GM19372 (cell line): ENCODE measurements at regions not wholly inside any gene's neighbourhood (a gene's known extent, or its start where the extent isn't known, plus 50 kb on each side); places are given as distances from the start of the nearest gene placed in this dataset.

Experiments used
- ATAC-seq: cut with Tn5 transposase; IDR thresholded peaks from one replicate; pipeline ENCODE4 v1.9.1; 2021; ENCODE audit warnings: mild to moderate bottlenecking, low read depth, moderate library complexity; ENCODE audit not compliant: unreplicated experiment

- no peak for ATAC-seq
Measured at GRCh38 chr5:2128686-2129355, 246.1 kb upstream of the IRX4 start.

GRCh38 chr5:2126512-2126911 lies 243.8 kb upstream of the IRX4 start:
- ATAC-seq: no peak

DNA sequence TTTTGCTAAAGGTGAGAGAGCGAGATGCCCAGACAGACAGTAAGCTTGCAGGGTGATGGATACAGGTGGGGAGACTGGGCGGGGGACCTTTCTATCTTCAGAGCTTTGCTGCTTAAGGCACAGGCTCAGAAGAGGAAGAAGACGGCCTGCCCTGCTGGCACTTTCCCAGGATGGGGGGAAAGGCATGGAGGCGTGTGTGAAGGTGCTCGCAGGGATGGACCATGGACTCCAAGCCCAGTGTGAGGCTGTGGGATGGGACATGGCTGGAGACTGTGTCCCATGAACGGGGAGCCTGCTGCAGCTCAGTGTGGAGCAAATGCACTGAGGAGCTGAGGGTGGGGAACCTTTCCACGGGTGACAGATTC lies 243.2 kb upstream of the IRX4 start:
- ATAC-seq: no peak

- no peak for ATAC-seq
Measured at GRCh38 chr5:2125171-2125900, 242.6 kb upstream of the IRX4 start.

DNA sequence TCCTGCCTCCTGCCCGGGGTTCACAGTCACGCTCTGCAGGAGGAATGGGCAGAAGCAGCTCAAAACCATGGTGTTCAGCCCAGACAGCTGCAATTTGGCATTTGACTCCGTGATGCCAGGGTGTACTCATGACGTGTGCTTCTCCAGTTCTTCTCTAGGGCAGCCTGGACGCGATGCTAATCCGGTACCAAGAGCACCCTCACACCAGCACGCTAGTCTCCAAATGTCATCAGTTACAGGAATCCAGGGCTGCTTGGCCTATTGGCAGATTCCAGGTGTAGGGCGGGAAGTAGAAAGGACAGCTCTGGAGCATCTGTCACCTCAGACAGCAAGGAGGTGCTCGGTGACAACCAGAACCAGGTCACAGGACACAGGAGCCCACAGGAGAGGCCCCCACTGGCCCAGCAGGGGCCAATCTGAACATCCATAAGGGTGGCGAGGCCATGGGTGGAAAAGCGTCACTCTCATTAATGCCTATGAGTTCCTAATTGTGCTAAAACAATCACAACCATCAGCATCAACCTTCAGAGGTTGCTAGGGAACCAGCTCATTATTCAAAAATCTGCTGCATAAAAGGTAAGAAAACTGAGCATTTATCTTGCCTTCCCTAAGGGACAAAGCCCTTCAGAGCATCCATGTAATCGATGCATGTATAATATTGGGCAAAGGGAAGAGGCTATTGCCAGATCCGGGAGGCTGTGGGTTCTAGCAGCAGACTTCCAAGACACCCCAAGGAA lies 241.9 kb upstream of the IRX4 start:
- ATAC-seq: no peak

DNA sequence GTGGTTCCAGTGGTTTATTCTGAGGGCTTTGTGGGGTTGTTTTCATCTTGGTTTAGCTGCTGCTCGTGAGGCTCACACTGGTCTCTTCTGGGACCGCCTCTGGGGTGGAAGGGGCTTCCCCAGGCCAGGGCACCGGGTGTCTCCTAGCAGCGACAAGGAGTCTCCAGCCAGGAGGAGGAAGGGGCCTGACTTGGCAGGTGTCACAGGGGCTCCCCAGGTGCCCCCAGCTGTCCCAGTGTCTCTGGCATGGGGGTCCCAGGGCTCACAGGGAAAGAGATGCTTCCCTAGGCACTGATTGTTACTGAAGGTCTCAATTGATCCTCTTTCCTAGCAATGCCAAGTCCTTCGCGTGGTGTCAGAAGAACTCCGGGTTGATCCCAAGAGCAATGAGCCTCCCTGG lies 241.1 kb upstream of the IRX4 start:
- no peak for ATAC-seq

- ATAC-seq: no peak
Measured at GRCh38 chr5:2120361-2120760, 237.6 kb upstream of the IRX4 start.

GRCh38 chr5:2119573-2119972 lies 236.8 kb upstream of the IRX4 start:
- ATAC-seq: no peak

- ATAC-seq: no peak
Measured at GRCh38 chr5:2113348-2114131, 230.8 kb upstream of the IRX4 start.

GRCh38 chr5:2112173-2113025 lies 229.7 kb upstream of the IRX4 start:
- ATAC-seq: no peak

DNA sequence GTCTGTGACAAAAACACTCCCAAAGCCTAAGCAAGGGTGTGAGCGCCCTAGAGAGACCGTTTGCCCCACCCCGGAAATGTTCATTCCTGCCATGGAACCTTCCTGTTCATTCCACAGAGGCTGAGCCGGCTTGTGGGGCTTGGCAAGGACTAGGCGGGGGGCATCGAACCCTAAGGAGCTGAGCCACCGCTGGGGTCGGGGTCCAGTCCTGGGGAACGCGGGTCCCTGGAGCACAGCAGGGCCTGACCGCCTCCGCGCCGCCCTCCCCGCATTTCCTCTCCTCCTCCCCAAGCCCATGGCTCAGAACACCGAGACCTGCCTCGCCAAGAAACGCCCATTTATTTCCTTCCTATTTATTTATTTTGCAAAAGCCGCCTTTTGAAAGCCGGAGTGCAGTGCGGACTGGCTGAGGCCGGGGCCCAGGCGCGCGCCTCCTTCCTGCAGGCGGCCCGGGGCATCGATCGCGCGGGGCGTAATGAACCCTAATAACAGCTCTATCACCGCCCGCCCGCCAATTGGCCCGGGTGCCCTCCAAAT lies 228.9 kb upstream of the IRX4 start:
- no peak for ATAC-seq

- ATAC-seq: no peak
Measured at GRCh38 chr5:2110934-2111462, 228.3 kb upstream of the IRX4 start.

DNA sequence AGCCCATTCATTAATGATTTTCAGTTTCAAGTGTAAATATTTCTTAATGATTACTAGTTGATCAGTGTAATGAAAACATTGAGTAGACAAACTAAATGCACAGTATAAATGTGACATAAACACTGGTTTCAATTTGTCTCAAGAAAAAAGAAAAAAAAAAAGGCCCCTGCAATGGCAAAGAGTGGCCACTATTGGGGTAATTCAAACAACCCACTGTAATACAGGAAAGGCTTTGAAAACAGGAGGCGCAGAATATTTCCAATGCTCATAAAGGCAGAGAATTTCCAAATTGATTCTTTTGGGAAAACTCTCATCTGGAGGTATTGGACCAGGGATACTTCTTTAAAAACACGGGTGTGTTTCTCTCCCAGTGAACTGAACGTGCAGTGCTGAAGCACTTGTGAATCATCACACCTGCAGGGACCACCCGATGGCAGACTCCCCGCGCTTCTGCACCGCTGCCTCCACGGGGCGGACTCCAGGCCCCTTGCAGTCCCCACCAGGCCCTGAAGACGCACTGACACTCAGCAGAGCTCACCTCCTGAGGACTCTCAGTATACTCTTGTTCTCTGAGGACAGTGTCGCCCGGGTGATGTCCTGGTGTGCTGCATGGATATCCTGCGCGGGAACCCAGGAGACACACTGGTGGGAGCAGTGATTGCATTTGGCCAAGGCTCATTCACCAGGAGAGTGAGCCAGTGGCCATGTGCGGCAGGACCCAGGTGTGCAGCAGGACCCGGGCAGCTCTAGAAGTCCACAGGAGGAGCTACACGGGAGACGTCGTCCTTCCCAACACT lies 227.6 kb upstream of the IRX4 start:
- no peak for ATAC-seq

DNA sequence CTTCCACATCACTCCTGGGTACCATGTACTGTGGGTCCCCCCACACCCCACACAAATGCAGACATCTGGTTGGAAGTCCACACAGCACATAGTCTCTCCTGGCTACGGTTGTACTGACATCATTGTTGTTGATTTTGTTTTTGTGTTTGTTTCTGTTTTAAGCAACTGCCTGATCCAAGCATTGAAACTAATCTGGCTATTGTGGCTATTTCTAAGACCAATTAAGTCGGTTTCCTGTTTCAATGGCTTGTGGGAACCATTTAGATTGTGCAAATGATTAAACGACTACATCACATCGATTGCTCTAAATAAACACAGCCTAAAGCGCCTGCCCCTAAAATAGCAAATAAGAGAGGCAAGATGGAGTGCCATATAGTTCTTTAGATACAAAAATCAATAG lies 226.8 kb upstream of the IRX4 start:
- ATAC-seq: no peak

DNA sequence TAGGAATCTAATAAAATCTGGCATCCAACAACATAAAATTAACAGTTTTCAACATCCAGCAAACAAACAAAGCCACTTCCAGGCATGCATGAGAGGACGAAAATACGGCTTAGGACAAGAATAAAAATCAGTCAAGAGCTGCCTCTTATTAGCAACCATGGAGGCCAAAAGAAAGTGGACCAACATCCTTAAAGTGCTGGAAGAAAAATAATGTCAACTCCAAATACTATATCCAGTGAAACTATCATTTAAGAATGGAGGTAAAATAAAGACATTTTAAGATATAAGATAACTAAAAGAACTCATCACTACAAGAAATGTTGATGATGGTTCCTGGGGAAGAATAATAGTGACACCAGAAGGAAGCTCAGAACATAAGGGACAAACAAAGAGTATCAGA lies 224.0 kb upstream of the IRX4 start:
- ATAC-seq: no peak

- no peak for ATAC-seq
Measured at GRCh38 chr5:2105141-2105540, 222.4 kb upstream of the IRX4 start.

GRCh38 chr5:2103940-2104339 lies 221.2 kb upstream of the IRX4 start:
- no peak for ATAC-seq

GRCh38 chr5:2102819-2103776 lies 220.4 kb upstream of the IRX4 start:
- no peak for ATAC-seq
